ENCODE measurements at regions not wholly inside any gene's neighbourhood (a gene's known extent, or its start where the extent isn't known, plus 50 kb on each side); places are given as distances from the start of the nearest gene placed in this dataset.

- TF ChIP-seq CTCF (IDR thresholded peaks at IDR 0.05) (no peak), ZFX (IDR thresholded peaks at IDR 0.05; ENCODE audit: borderline replicate concordance) (no peak)
- no peak overlapping the region for H3K27ac ChIP-seq
Measured at GRCh38 chr13:37954191-37954590, 84.6 kb upstream of the TRPC4 start.

GRCh38 chr13:37953696-37954095 is 84.1 kb upstream of the TRPC4 start:
- no peak for TF ChIP-seq ZFX (IDR thresholded peaks at IDR 0.05; ENCODE audit: borderline replicate concordance)
- TF ChIP-seq CTCF (IDR thresholded peaks at IDR 0.05): no peak
- H3K27ac ChIP-seq: no peak overlapping the region

- no peak overlapping the region for H3K27ac ChIP-seq
- TF ChIP-seq ZFX (IDR thresholded peaks at IDR 0.05; ENCODE audit: borderline replicate concordance) (no peak), CTCF (IDR thresholded peaks at IDR 0.05) (no peak)
Measured at GRCh38 chr13:37950016-37950415, 80.4 kb upstream of the TRPC4 start.

GRCh38 chr13:37947419-37948140 is 78.0 kb upstream of the TRPC4 start:
- TF ChIP-seq CTCF (IDR thresholded peaks at IDR 0.05): no peak
- H3K27ac ChIP-seq: no peak overlapping the region

GRCh38 chr13:37945651-37946575 is 76.3 kb upstream of the TRPC4 start:
- H3K27ac ChIP-seq: no peak overlapping the region
- no peak for TF ChIP-seq CTCF (IDR thresholded peaks at IDR 0.05)

- TF ChIP-seq ZFX (IDR thresholded peaks at IDR 0.05; ENCODE audit: borderline replicate concordance): no peak
- no peak for TF ChIP-seq CTCF (IDR thresholded peaks at IDR 0.05)
Measured at GRCh38 chr13:37944869-37945442, 75.4 kb upstream of the TRPC4 start.

More at GRCh38 chr13:37944869-37945442, 75.4 kb upstream of the TRPC4 start:
- no peak overlapping the region for H3K27ac ChIP-seq

Measured in 22Rv1 (cell line).